Left lung (tissue), 4 donors: ENCODE measurements at regions not wholly inside any gene's neighbourhood (a gene's known extent, or its start where the extent isn't known, plus 50 kb on each side); places are given as distances from the start of the nearest gene placed in this dataset.
A peak's percentile ranks its signal among the peaks of the same experiment; 100 is the strongest.

Source experiments
- ATAC-seq: fragments of 200-7000 bp; cut with Tn5 transposase; one replicate; pipeline ENCODE4 v1.9.1; 2020; ENCODE audit warnings: moderate library complexity
- DNase-seq, 4 donors: peaks; one replicate each; pipeline ENCODE4 v3.0.0-alpha.2; 2013 to 2020
- H3K27ac ChIP-seq, 2 donors: fragments of 200-600 bp; sonication (generic) in 1 of 2; one replicate each; pipeline versions ENCODE4 v1.5.0 to v1.8.0; 2020 to 2021
- H3K27me3 ChIP-seq, 2 donors: fragments of 200-600 bp; sonication (generic) in 1 of 2; one replicate each; pipeline versions ENCODE4 v1.5.0 to v1.8.0; 2020 to 2021
- H3K36me3 ChIP-seq, 2 donors: fragments of 200-600 bp; sonication (generic) in 1 of 2; one replicate each; pipeline versions ENCODE4 v1.5.0 to v1.8.0; 2020 to 2021
- H3K4me1 ChIP-seq, 2 donors: fragments of 200-600 bp; one replicate each; pipeline ENCODE4 v1.8.0; 2021
- H3K4me3 ChIP-seq, 2 donors: fragments of 200-600 bp; sonication (generic) in 1 of 2; one replicate each; pipeline versions ENCODE4 v1.5.0 to v1.8.0; 2020 to 2021; ENCODE audit warnings: mild to moderate bottlenecking in 1 of 2
- H3K9me3 ChIP-seq, 2 donors: fragments of 200-600 bp; sonication (generic) in 1 of 2; one replicate each; pipeline versions ENCODE4 v1.5.0 to v1.8.0; 2020 to 2021
- CTCF ChIP-seq, 2 donors: fragments of 200-600 bp; sonication (generic) in 1 of 2; IDR thresholded peaks; one replicate each; pipeline versions ENCODE4 v1.5.0 to v1.8.0; 2021; ENCODE audit warnings: antibody characterized with exemption in 2 of 2
- intact Hi-C, 2 donors: fragments of 100-400 bp; cut with DNase I; formaldehyde crosslinking; loops; one replicate each; pipeline versions ENCODE4 v1.11.2 to v1.14.2; 2022
- donor health status: DM: no; HTN: yes; CAD: no.
- donor health status: DM: no; HTN: no; CAD: no.

GRCh38 chr14:94677747-94678146, 65.6 kb downstream of the SERPINA3 start:
- H3K27ac ChIP-seq = no peak overlapping the region
- no peaks in the 10 kb centered on the region for H3K9me3 ChIP-seq
- peaks cover 0 to 18% of the 10 kb centered on the region in 2 donors for H3K27me3 ChIP-seq
- no peak for TF ChIP-seq CTCF (IDR thresholded peaks at IDR 0.05)
- H3K4me3 ChIP-seq = no peak overlapping the region
- intact Hi-C loops = no loop called here
- DNase-seq (peak in 1 of 4 donors; percentile 3), ATAC-seq (no peak)
- H3K36me3 ChIP-seq = no peaks in the 10 kb centered on the region
- H3K4me1 ChIP-seq = no peaks in the 10 kb centered on the region

DNA sequence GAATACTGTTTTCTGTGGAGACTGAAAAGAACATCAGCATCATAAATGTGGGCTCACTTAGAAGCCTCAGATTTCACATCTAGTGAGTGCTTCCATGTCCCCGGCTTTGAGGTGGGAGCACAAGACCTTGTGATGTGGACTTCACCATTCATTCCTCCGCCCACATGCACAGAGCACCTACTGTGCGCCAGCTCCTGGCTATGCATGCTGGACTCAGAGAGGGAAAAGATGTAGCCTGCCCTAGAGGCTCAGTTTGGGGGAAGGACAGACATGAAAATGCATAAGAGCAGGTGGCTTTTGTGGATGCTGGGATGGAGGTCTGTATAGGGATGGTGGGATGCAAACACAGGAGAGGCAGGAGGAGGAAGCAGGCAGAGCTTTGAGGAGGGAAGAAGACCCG, 65.0 kb downstream of the SERPINA3 start:
- DNase-seq = peak in 1 of 4 donors; percentile 10
- H3K27ac ChIP-seq = no peak overlapping the region
- H3K4me3 ChIP-seq = no peak overlapping the region
- no peak for TF ChIP-seq CTCF (IDR thresholded peaks at IDR 0.05)
- no peaks in the 10 kb centered on the region for H3K4me1 ChIP-seq
- ATAC-seq = no peak
- H3K9me3 ChIP-seq = no peaks in the 10 kb centered on the region
- H3K27me3 ChIP-seq = peaks cover 0 to 18% of the 10 kb centered on the region in 2 donors
- no peaks in the 10 kb centered on the region for H3K36me3 ChIP-seq
- intact Hi-C loops = no loop called here

- H3K4me3 ChIP-seq = no peak overlapping the region
- H3K36me3 ChIP-seq = no peaks in the 10 kb centered on the region
- no peaks in the 10 kb centered on the region for H3K4me1 ChIP-seq
- no peaks in the 10 kb centered on the region for H3K9me3 ChIP-seq
- no peak for TF ChIP-seq CTCF (IDR thresholded peaks at IDR 0.05)
- no peak overlapping the region for H3K27ac ChIP-seq
- peaks cover 0 to 12% of the 10 kb centered on the region in 2 donors for H3K27me3 ChIP-seq
- no peak for ATAC-seq
- intact Hi-C loops = no loop called here
- DNase-seq = peak in 1 of 4 donors; percentile 4
Measured at GRCh38 chr14:94676495-94677185, 64.4 kb downstream of the SERPINA3 start.

DNA sequence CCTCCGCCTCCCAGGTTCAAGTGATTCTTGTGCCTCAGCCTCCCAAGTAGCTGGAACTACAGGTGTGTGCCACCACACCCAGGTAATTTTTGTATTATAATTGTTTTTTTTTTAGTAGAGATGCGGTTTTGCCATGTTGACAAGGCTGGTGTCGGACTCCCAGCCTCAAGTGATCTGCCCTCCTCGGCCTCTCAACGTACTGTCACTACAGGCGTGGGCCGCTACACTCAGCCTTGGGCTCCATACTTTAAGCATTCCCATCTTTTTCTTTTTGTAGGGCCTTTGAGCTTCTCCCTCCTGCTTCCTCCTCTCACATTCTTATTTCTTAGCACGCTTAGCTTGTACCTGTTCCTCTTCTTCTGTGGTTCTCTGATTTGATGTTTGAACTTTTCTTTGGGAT, 62.8 kb downstream of the SERPINA3 start:
- H3K4me1 ChIP-seq = no peaks in the 10 kb centered on the region
- H3K27me3 ChIP-seq = peaks cover 0 to 11% of the 10 kb centered on the region in 2 donors
- ATAC-seq (no peak), DNase-seq (peak in 1 of 4 donors; percentile 2)
- no peaks in the 10 kb centered on the region for H3K36me3 ChIP-seq
- H3K9me3 ChIP-seq = no peaks in the 10 kb centered on the region
- intact Hi-C loops = no loop called here
- no peak overlapping the region for H3K27ac ChIP-seq
- TF ChIP-seq CTCF (IDR thresholded peaks at IDR 0.05) = no peak
- H3K4me3 ChIP-seq = no peak overlapping the region

DNA sequence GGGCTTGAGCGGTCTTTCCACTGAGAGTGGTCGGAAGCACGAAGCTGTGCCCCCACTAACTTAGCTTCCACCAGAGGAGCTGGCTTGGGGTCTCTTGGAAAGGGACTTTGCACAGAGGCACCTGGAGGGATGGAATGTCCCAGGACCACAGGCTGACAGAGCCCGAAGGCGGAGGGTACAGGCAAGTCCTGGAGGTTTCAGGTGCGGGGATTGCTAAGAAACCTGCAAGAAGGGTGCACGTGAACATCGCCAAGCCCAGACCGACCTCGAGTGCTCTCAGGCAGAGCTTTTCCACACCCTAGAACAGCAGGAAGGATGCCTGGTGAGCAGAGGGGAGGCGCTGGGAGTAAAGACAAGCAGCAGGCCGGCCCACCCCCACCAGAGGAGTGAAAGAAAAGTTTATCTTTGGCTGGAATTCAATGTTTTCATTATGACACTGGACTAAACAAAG, 61.6 kb downstream of the SERPINA3 start:
- H3K36me3 ChIP-seq = no peaks in the 10 kb centered on the region
- no peak overlapping the region for H3K4me3 ChIP-seq
- no peaks in the 10 kb centered on the region for H3K4me1 ChIP-seq
- DNase-seq (peak in 1 of 4 donors; percentile 19), ATAC-seq (no peak)
- TF ChIP-seq CTCF (IDR thresholded peaks at IDR 0.05) = no peak
- no peak overlapping the region for H3K27ac ChIP-seq
- H3K9me3 ChIP-seq = no peaks in the 10 kb centered on the region
- intact Hi-C loops = no loop called here
- peaks cover 0 to 11% of the 10 kb centered on the region in 2 donors for H3K27me3 ChIP-seq
